ENCODE measurements at regions not wholly inside any gene's neighbourhood (a gene's known extent, or its start where the extent isn't known, plus 50 kb on each side); places are given as distances from the start of the nearest gene placed in this dataset.

- Mint-ChIP-seq H3K36me3 (no peaks in the 10 kb centered on the region), H3K4me3 (no peak overlapping the region), H3K27me3 (no peaks in the 10 kb centered on the region), H3K4me1 (ENCODE audit: unreplicated experiment) (no peaks in the 10 kb centered on the region), H3K27ac (no peak overlapping the region), H3K9me3 (no peaks in the 10 kb centered on the region)
- no peak for TF ChIP-seq CTCF (conservative IDR thresholded peaks at IDR 0.05)
- no peak for DNase-seq (ENCODE audit: extremely low spot score, unreplicated experiment)
These were observed 442.9 kb downstream of the SUCLG1 start for GRCh38 chr2:84016183-84016582.

GRCh38 chr2:83997889-83998288 lies 461.2 kb downstream of the SUCLG1 start:
- Mint-ChIP-seq H3K36me3 (no peaks in the 10 kb centered on the region), H3K27ac (no peak overlapping the region), H3K4me3 (no peak overlapping the region), H3K9me3 (no peaks in the 10 kb centered on the region), H3K27me3 (no peaks in the 10 kb centered on the region), H3K4me1 (ENCODE audit: unreplicated experiment) (no peaks in the 10 kb centered on the region)
- no peak for TF ChIP-seq CTCF (conservative IDR thresholded peaks at IDR 0.05)
- DNase-seq (ENCODE audit: extremely low spot score, unreplicated experiment), result no peak

GRCh38 chr2:83994633-83995179 lies 464.4 kb downstream of the SUCLG1 start:
- no peaks in the 10 kb centered on the region for H3K36me3 Mint-ChIP-seq
- no peak overlapping the region for H3K27ac Mint-ChIP-seq
- no peaks in the 10 kb centered on the region for H3K9me3 Mint-ChIP-seq
- H3K4me3 Mint-ChIP-seq, result no peak overlapping the region
- DNase-seq (ENCODE audit: extremely low spot score, unreplicated experiment), result no peak
- no peaks in the 10 kb centered on the region for H3K27me3 Mint-ChIP-seq
- no peak for TF ChIP-seq CTCF (conservative IDR thresholded peaks at IDR 0.05)
- peaks cover 5% of the 10 kb centered on the region for H3K4me1 Mint-ChIP-seq (ENCODE audit: unreplicated experiment)

GRCh38 chr2:83993873-83994632 lies 465.0 kb downstream of the SUCLG1 start:
- Mint-ChIP-seq H3K27ac (no peak overlapping the region), H3K4me1 (ENCODE audit: unreplicated experiment) (peaks cover 5% of the 10 kb centered on the region)
- no peak for DNase-seq (ENCODE audit: extremely low spot score, unreplicated experiment)

GRCh38 chr2:83991992-83992391 lies 467.1 kb downstream of the SUCLG1 start:
- TF ChIP-seq CTCF (conservative IDR thresholded peaks at IDR 0.05), result no peak
- no peak overlapping the region for H3K4me3 Mint-ChIP-seq
- no peaks in the 10 kb centered on the region for H3K27me3 Mint-ChIP-seq
- DNase-seq (ENCODE audit: extremely low spot score, unreplicated experiment), result no peak
- peaks cover 5% of the 10 kb centered on the region for H3K4me1 Mint-ChIP-seq (ENCODE audit: unreplicated experiment)
- no peak overlapping the region for H3K27ac Mint-ChIP-seq
- no peaks in the 10 kb centered on the region for H3K9me3 Mint-ChIP-seq
- H3K36me3 Mint-ChIP-seq, result no peaks in the 10 kb centered on the region

More at GRCh38 chr2:83993873-83994632, 465.0 kb downstream of the SUCLG1 start:
- no peaks in the 10 kb centered on the region for H3K36me3 Mint-ChIP-seq
- TF ChIP-seq CTCF (conservative IDR thresholded peaks at IDR 0.05), result no peak
- no peak overlapping the region for H3K4me3 Mint-ChIP-seq
- no peaks in the 10 kb centered on the region for H3K27me3 Mint-ChIP-seq
- H3K9me3 Mint-ChIP-seq, result no peaks in the 10 kb centered on the region
